ENCODE measurements at regions not wholly inside any gene's neighbourhood (a gene's known extent, or its start where the extent isn't known, plus 50 kb on each side); places are given as distances from the start of the nearest gene placed in this dataset.

- intact Hi-C loops (cut with DNase I) = no loop called here
- Histone ChIP-seq H3K27ac (no peak overlapping the region), H3K4me3 (no peak overlapping the region), H3K27me3 (no peaks in the 10 kb centered on the region), H3K4me1 (no peaks in the 10 kb centered on the region), H3K9me3 (peaks cover 3% of the 10 kb centered on the region), H3K36me3 (no peaks in the 10 kb centered on the region)
- TF ChIP-seq POLR2AphosphoS5 (IDR thresholded peaks at IDR 0.05; ENCODE audit: insufficient read depth in 1 of 2, low read depth in 1 of 2) = no peak
- no peak for TF ChIP-seq CTCF (IDR thresholded peaks at IDR 0.05)
- no peak for TF ChIP-seq POLR2A (IDR thresholded peaks at IDR 0.05)
- no peak for DNase-seq (ENCODE audit: extremely low spot score in 2 of 2)
Measured at GRCh38 chr2:173681881-173682650, 283.1 kb downstream of the SP3 start.

- TF ChIP-seq POLR2AphosphoS5 (IDR thresholded peaks at IDR 0.05; ENCODE audit: insufficient read depth in 1 of 2, low read depth in 1 of 2) = no peak
- no peak for TF ChIP-seq CTCF (IDR thresholded peaks at IDR 0.05)
- TF ChIP-seq POLR2A (IDR thresholded peaks at IDR 0.05) = no peak
- Histone ChIP-seq H3K27ac (no peak overlapping the region), H3K27me3 (no peaks in the 10 kb centered on the region), H3K4me3 (no peak overlapping the region), H3K9me3 (peaks cover 3% of the 10 kb centered on the region), H3K36me3 (no peaks in the 10 kb centered on the region), H3K4me1 (no peaks in the 10 kb centered on the region)
- no peak for DNase-seq (ENCODE audit: extremely low spot score in 2 of 2)
- intact Hi-C loops (cut with DNase I) = no loop called here
Measured at GRCh38 chr2:173684896-173685459, 280.2 kb downstream of the SP3 start.

- Histone ChIP-seq H3K9me3 (no peaks in the 10 kb centered on the region), H3K27me3 (no peaks in the 10 kb centered on the region)
- intact Hi-C loops (cut with DNase I) = no loop called here
Measured at GRCh38 chr2:173690349-173690748, 274.8 kb downstream of the SP3 start.

GRCh38 chr2:173692068-173692467 lies 273.1 kb downstream of the SP3 start:
- TF ChIP-seq POLR2A (IDR thresholded peaks at IDR 0.05) (no peak), POLR2AphosphoS5 (IDR thresholded peaks at IDR 0.05; ENCODE audit: insufficient read depth in 1 of 2, low read depth in 1 of 2) (no peak), CTCF (IDR thresholded peaks at IDR 0.05) (no peak)
- H3K27ac ChIP-seq = no peak overlapping the region
- H3K36me3 ChIP-seq = no peaks in the 10 kb centered on the region
- intact Hi-C loops (cut with DNase I) = no loop called here
- H3K27me3 ChIP-seq = no peaks in the 10 kb centered on the region
- H3K4me3 ChIP-seq = no peak overlapping the region
- H3K4me1 ChIP-seq = no peaks in the 10 kb centered on the region
- no peak for DNase-seq (ENCODE audit: extremely low spot score in 2 of 2)
- no peaks in the 10 kb centered on the region for H3K9me3 ChIP-seq

More at GRCh38 chr2:173690349-173690748, 274.8 kb downstream of the SP3 start:
- Histone ChIP-seq H3K36me3 (no peaks in the 10 kb centered on the region), H3K27ac (no peak overlapping the region), H3K4me3 (no peak overlapping the region), H3K4me1 (no peaks in the 10 kb centered on the region)
- DNase-seq (ENCODE audit: extremely low spot score in 2 of 2) = no peak
- TF ChIP-seq POLR2AphosphoS5 (IDR thresholded peaks at IDR 0.05; ENCODE audit: insufficient read depth in 1 of 2, low read depth in 1 of 2) (no peak), POLR2A (IDR thresholded peaks at IDR 0.05) (no peak), CTCF (IDR thresholded peaks at IDR 0.05) (no peak)

GRCh38 chr2:173693044-173693589 lies 272.1 kb downstream of the SP3 start:
- DNase-seq (ENCODE audit: extremely low spot score in 2 of 2) = no peak
- TF ChIP-seq POLR2AphosphoS5 (IDR thresholded peaks at IDR 0.05; ENCODE audit: insufficient read depth in 1 of 2, low read depth in 1 of 2) (no peak), POLR2A (IDR thresholded peaks at IDR 0.05) (no peak), CTCF (IDR thresholded peaks at IDR 0.05) (no peak)
- H3K36me3 ChIP-seq = no peaks in the 10 kb centered on the region
- no peaks in the 10 kb centered on the region for H3K4me1 ChIP-seq
- no peak overlapping the region for H3K27ac ChIP-seq
- no peaks in the 10 kb centered on the region for H3K27me3 ChIP-seq
- no peaks in the 10 kb centered on the region for H3K9me3 ChIP-seq
- intact Hi-C loops (cut with DNase I) = no loop called here
- H3K4me3 ChIP-seq = no peak overlapping the region

Data from vagina (tissue), 2 donors.